ENCODE measurements at regions not wholly inside any gene's neighbourhood (a gene's known extent, or its start where the extent isn't known, plus 50 kb on each side); places are given as distances from the start of the nearest gene placed in this dataset.

DNA sequence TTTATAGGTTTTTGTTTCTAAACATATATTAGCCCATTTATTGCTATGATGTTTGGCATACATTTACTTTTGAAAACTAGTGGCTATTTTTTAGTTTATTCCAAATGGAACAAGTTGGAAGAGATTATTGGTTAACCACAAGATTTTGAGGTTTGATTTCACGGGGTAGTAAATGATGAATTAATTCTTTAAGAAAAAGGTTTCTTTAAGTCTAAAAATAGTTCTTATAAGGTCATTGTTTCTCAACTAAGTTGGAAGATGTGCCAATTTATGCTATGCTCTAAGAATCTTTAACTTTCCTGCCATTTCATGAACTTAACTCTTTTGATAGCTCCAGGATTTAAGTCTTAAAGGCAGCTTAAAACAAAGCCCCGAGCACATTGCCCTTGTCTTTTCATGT is 183.8 kb downstream of the LMO4 start:
- no peak for DNase-seq

DNA sequence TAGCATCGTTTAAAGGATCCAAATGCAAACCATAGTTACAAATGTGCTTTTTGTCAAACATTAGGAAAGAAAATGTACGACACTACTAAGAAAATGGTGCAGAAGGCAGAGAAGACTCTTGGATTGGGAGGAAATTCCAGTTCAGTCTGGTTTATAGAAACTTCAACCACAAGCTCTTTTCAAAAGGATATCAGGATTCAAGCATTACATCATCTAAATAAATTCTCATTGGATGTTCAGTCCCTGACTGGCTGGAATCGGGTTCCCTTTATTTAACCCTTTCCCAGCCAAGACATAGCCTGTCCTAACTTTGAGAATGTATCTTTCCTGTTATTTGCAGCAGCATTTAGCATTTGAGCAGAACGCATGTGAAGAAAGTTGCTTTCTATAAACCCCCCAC is 184.6 kb downstream of the LMO4 start:
- no peak for DNase-seq

DNA sequence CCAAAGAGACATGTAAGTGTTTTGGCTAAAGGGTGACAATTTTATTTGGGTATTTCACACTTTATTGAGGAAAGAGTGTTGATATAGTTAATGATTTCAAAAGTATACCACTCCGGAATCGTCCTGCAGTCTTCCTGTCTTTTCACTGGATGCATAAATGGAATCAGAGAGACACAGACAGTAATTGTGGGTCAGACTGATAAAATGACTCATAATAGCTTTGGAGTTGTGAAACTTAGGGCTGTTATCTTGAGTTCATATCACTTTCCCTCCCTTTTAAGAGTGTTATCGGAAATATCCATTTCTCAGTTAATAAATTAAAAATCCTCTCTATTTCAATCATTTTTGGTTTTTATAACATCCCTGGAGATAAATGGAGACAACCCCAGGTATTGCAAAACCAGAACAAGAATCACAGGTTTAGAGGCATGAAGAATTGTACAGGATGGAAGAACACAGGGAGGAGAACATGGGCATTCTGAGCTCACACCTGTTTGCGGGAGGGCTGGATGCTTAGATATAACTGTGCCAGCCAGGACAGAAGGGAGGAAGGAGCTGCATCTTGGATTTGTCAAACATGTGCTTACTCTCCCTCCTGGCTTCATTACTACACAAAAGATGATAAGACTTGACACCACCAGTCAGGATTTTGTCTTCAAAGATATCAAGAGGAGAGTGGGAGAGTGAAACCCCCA is 185.4 kb downstream of the LMO4 start:
- DNase-seq, result no peak

DNA sequence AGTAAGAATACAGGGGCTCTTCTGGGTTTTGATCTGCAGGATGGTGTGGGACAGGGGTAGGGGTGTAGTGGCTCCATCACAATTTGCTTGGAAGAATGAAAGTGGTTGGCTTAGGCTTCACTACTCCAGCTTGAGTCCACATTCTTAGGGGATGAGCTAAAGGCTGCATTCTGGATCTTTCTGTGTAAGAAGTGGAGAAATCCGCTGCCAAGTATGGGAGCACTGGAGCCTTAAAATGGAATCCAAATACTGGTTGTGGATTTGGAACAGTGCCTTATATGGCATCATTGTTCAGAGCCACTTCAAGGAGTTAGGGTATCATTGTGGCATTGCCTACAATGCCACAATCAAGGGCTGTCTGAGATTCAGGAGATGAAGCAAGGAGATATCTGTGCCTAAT is 187.1 kb downstream of the LMO4 start:
- DNase-seq, result no peak

DNA sequence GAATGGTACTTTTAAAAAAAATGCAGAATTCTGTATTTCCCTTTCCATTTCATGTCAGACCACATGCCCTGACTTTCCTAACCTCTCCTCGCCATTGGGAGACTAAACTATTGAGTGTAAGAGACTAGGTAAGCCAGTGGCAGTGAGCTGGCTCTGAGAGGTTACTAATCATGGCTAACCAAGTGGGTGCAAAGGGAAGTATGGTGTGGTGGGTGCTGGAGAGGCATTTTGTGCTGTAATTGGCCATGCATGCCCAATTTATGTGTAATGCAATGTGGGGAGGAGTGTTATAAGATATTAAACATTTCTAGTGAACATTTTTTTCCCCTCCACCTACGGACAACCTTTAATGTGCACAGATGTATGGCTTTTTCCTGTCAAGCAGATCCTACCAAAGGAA is 190.1 kb downstream of the LMO4 start:
- no peak for DNase-seq

DNA sequence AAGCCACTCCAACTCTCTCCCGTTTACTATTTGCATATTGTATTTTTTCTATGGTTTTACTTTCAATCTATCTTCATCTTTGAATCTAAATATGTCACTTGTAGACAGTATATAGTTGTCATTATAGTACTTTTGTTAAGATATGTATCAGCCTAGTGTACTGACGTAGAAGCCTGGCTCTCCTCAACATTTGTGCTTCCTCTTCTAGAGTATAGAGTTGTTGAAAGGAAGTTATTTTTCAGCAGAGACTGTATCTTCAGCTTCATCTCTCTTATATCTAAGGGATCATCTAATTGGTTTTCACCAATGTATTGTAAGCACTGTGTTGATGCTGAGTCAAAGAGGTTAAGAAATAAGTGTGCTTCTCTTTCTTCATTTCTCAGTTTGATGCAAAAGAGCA is 192.8 kb downstream of the LMO4 start:
- no peak for DNase-seq

DNA sequence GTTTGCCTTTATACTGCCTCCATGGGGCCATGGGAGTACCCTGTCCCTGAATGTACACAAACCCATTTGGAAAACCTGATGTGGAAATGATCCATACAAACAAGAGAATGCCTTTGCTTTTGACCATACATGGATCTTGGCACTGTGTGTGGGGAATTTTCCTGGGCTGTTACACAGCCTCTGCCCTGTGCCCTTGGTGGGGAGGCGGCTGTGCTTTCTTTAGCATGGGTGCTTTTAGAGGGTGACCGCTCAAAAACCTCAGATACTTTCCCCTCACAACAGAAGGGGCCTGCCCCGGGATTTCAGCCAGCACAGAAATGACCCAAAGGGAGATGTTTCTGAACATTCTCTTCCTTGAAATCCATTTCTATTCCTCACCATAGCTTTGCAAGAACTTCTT is 194.8 kb downstream of the LMO4 start:
- DNase-seq, result no peak

DNA sequence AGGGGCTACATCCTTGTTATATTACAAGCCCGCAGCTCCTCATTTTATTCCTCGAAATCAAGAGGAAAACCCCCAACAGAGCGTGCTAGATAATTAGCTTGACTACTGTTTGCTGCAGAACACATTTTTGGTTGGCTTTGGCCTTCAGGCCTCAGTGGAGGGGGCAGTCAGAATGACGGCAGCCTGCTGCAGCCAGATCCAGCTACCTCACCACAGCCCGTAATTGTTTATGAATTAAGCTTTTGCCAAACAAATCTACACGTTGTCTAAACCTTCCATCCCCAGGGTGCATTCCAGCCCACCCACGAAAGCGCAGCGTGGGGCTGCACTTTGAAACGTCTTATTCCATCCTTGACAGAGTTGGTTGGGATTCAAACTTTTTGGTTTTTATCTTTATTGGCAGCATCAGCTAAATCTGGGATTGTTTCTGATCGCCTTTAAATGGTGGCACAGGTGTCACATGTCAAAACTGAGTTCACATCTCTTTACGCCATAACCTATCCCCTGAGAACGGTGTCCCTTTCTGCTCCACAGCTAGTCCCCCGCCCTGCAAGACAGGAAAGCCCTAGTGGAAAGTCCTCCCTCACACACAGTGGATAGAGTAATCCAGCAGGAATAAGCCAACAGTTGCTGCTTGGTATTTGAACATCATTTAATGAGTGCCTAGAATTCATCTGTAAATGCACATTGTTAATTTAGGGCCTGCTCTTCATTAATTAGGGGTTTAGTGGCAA is 195.5 kb downstream of the LMO4 start:
- DNase-seq, result no peak

DNA sequence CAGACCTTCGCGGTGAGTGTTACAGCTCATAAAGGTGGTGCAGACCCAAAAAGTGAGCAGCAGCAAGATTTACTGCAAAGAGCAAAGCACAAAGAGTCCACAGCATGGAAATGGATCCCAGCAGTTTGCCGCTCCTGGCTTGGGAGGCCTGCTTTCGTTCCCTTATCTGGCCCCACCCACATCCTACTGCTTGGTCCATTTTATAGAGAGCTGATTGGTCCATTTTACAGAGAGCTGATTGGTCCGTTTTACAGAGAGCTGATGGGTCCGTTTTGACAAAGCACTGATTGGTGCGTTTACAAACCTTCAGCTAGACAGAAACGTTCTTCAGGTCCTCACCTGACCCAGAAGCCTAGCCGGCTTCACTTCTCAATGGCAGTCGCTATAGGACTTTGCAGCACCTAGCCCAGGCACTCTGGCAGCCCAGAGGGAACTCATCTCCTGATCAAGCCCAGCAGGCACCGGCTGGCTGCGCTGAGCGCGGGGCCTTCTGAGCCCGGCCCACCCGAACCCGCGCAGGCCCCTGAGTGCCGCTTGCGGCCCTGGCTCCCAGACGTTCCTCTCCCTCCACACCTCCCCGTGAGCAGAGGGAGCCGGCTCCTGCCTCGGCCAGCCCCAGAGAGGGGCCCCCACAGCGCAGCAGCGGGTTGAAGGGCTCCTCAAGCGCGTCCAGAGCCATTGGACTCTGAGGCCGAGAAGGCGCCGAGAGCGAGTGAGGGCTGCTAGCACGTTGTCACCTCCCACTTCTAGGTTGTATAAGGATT is 200.3 kb downstream of the LMO4 start:
- no peak for DNase-seq

DNA sequence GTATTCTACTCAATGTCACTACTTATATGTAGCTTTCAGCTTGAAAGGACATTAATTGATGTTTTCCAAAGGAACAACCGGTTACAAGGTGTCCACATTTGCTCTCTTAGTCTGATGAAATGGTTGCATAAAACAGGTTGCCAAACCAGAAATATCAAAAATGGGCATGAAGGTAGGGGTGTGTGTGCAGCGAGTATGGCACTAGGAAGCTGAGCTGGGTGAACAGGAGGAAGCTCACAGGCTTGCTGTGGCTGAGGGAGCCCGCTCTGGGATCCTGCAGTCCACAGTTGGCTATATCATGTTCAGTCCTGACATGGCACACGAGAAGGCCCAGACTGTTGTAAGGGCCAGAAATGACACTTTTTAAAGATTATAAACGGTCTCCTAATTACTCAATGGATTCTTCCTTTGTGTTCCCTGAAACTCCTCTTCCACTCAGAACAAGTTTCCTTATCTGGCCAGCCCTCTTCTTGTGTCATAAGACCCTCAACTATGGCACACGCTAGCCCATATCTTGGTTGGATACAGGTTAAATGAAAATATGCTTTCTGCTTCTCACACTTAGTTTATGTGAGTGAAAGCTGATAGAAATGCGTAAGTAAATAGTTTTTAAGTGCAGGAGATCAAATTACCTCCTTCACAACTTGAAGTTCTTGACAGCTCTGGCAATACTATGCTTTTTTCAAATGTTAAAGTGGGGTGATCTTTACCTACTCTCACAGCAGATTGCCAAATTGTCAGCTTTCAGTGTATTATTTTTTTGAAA is 201.5 kb downstream of the LMO4 start:
- DNase-seq, result no peak

DNA sequence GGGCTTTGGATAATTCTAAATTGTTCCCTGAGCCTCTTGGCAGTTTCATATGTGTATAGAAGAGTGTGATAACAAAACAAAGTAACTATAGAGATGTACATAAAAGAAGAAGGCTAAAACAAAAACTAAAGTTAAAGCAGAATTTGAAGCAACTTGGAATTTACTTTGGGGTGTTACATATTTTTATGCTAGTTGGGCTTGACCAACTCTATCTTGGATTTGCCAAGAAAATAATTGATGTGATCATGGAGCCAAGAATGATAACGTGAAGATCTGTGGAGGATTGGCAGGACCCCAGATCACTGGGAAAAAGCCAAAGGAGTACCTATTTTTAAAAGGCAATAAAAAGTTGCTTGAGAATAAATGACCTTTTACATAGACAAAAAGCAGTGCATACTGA is 206.9 kb downstream of the LMO4 start:
- DNase-seq, result no peak

DNA sequence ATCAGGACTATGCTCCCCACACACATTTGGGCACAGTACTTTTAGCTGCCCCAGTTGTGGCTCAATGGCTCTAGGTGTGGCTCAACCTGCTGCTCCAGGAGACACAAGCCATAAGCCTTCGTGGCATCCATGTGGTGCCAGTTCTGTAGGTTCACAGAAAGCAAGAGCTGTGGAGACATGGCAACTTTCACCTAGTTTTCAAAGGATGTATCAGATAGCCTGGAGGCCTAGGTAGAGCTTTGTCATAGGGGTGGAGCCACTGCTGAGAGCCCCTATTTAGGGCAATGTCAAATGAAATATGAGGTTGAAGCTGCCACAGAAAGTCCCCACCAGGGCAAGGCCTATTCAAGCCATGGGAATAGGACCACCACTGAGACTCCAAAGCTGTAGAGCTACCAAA is 210.5 kb downstream of the LMO4 start:
- no peak for DNase-seq

DNA sequence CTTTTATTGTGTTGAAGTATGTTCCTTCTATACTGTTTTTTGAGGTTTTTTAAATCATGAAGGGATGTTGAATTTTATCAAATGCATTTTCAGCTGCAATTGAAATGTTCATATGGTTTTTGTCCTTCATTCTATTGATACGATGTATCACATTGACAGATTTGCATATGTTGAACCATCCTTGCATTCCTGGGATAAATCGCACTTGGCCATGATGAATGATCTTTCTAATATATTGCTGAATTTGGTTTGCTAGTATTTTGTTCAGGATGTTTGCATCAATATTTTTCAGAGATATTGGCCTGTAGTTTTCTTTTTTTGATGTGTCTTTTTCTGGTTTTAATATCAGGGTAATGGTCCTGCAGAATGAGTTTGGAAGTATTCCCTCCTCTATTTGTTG is 214.0 kb downstream of the LMO4 start:
- DNase-seq, result no peak

DNA sequence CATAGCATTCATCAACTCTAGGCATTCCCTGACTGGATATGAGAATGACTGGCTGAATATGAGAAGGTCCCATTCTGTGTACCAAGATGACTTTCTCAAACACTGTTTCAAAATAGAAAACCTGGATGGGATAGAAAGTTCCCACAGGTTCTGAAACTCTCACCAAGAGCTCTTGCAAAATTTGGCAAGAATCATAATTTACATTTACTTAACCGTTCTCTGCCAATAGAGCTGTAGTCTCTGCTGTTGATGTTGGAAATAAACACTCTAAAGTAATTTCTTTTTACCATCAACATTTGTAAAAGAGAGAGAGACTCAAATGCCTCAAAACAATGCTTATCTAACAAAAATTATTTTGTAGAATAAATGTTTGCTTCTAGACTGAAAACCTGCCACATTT is 221.1 kb downstream of the LMO4 start:
- no peak for DNase-seq

DNA sequence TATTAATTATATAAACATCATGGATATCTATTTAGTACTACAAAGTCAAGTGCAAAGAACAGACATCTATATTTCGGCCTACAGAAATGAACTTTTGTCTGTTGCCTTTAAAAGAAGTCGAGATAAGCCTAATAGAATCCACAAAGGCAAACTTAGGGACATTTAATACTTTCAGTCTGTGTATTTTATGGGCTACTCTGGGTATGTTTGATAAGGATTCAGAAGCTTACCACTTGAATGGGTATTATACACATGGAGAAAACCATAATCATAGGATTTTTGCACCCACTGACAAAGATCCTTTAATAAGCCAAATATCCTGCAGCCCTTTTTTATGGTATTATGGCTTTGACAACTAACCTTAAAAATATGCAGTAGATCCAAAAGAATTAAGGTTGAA is 224.8 kb downstream of the LMO4 start:
- no peak for DNase-seq

DNA sequence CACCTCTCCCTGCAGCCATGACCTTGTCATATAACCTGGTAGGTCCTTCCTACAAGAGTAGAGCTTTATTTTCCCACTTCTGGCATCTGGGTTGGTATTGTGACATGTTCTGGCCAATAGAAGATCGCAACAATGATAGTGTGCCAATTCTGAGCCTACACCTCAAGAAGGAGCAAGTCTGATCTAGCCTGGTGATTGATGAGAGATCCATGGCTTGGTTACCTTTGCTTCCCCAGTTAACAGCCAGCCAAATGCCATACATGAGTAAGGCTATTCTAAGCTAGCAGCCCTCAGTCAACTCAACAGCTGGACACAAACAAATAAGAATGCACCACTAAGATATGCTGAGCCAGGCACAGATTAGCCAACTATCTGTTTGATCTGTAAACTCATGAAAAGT is 226.7 kb downstream of the LMO4 start:
- DNase-seq, result no peak

DNA sequence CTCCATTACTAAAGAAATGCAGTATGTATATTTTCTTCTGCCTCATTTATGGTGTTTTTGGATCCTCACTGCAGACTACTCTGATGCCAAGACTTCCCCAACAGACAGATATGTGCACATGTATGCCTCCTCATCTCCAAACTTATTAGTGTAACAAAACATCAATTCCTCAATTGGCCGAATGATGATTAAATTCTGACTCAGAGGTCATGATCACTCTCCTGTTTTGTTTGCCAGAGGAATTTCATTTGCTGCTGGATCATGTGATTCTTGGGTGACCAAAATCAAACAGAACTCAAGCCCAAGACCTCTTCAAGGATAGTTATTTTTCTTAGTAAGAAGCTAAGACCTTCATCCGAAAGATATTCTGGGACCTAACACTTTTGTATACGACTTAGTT is 227.6 kb downstream of the LMO4 start:
- DNase-seq, result no peak

DNA sequence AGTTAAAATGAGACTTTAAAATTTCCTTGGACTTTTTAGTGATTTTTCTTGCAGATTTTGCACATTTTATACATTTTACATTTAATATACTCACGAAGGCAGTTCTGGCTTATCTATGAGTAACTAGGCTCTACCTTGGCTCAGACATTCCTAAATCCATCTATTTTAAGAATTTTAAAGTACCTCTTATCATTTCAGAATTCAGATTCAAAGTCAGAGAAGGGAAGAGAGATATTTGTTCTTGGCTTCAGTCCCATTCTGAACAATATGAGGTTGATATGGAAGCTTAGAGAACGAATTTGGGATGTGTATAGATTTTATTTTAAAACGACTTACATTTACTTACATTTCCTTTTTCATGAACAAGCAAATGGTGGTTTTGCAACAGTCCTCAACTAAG is 230.2 kb downstream of the LMO4 start:
- DNase-seq, result no peak

DNA sequence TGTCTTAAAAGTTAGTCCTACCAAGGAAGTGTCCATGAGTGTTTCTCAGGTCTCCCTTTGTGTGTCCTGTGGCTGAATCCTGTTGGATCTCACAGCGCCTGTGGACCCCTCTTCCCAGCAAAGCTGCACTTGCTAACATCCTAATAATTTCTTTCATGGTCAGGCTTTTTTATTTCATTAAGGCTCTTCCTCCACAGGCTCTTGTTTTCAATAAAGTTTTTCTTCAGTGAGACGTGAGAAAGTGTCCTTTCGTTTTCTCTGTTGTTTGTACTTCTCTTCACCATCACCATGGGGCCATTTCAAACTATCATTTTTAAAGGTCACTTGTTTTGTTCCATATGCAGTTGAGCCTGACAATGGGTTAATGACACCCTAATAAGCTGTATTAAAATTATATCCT is 231.5 kb downstream of the LMO4 start:
- no peak for DNase-seq

DNA sequence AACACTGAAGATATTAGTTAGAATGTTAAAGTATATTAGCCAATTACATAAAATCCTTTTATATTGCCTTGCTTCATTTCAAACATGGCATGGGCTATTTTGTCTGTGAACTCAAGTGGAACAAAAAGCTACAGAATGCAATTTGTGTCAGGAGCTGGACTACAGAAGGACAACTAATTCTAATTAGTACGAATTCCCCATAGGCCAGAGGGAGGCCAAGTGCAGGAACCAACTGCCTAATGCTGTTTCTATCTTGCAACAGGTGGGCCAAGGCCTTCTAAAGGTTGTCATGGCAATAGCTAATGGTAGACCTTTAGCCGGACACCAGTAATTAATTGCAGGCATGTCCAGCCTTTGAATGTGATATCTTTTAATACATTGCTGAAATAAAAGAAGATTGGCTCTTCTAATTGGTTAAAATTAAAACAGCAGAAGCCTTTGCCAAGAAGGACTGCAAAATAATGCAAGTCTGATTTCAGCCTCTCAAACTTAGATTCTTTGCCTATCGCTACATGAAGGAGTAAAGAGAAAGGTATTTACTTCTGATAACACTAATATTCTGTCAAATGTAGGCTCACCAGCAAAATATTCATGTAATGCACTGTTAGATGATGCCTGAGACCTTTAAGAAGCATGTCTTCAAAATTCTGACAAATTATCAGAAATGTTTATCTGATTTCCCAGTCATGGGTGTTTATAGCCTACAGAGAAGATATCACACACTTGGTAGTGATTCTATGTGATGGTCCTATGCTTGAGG is 232.1 kb downstream of the LMO4 start:
- DNase-seq, result no peak

DNA sequence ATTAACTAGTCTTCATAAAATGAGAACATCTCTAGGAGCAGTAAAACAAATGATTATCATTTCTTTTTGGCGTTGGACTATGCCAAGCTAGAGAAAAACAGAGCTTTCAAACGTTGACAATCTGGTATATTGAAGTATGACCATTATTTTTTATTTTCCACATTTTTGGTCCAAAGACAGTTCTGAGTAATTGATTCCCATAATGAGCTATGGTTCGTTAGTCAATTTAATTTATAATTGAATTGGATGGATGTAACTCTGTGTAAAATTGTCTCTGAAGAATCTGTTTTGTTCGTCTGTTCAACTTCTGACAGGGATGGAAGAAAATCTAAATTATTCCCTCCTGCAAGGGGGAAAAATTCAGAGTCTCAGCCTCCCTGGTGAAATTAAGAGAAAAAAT is 234.5 kb downstream of the LMO4 start:
- DNase-seq, result no peak

DNA sequence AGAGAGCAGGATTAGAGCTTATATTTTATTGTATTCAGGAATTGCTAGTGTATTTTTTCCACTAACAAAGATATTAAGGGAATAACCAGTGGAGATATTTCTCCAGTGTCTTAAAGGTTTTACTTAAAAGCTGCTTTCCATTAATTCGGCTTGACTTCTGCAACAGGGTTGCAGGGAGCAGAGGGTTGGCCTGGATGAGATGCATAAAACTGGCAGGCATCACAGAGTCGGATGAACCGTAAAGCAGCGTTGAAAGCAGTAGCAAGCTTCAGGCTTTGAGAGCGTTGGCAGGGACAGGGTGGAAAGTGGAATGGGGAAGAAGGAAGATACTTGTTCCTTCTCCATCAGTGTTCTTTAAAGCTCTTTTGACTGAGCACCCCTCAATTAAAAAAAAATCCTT is 237.2 kb downstream of the LMO4 start:
- no peak for DNase-seq

DNA sequence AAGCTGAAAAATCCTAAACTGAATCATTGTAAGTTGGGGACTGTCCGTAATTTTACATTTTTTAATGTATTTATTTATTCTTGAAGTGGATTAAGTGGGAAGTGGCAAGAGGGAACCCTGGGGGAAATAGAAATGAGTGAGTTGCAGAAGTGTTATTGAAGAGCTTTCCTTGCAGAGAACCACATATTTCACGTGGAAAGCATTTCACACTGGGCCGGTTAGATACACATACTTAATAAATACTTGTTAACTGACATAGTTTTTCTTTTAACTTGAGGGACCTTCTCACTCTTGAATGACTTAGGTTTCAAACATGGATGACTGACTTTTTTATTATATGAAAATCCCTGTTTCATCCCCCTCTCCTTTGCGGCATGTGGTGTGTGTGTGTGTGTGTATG is 239.3 kb downstream of the LMO4 start:
- DNase-seq, result no peak

All from NCI-H1048 (cell line).